ENCODE measurements at regions not wholly inside any gene's neighbourhood (a gene's known extent, or its start where the extent isn't known, plus 50 kb on each side); places are given as distances from the start of the nearest gene placed in this dataset.
A peak's percentile ranks its signal among the peaks of the same experiment; 100 is the strongest.
"Not testable (repeated sequence)": the region's sequence is repeated elsewhere in the genome, so short reads cannot be mapped to it uniquely, and the experiment has no call there.

DNA sequence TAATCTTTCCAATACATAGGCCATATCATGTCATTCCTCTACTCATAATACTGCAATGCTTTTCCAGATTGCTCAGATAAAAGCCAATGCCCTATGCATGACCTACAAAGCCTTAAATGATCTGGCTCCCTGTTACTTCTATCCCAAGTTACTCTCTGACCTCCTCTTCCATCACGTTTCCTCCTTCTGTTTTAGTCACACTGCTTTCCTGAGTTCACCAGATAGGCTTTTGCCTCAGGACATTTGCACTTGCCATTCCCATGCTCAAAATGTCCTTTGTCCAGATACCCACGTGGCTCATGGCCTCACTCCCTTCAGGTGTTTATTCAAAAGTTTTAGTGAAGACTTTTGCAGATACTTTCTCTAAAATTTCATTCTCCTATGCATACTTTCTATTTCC lies 138.7 kb upstream of the PRICKLE1 start:
- DNase-seq (ENCODE audit: low read depth) = no peak

DNA sequence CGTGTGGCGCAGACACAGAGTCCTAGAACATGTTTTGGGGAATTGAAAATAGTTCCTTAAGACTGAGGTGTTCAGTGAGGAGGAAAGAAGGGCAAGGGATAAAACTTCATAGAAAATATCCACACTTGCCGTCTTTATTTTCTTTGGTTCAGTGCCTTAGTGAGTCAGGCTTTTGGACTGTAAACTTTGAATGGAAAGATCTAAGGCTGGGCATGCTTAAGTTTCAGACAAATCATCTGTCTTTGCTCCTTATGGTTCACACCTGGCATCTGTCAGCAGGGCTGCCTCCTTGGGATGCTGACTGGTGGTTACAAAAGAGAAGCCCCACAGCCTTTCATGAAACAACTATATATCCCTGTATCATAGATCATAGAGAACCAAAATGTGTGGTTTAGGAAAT lies 136.3 kb upstream of the PRICKLE1 start:
- DNase-seq (ENCODE audit: low read depth) = no peak

DNA sequence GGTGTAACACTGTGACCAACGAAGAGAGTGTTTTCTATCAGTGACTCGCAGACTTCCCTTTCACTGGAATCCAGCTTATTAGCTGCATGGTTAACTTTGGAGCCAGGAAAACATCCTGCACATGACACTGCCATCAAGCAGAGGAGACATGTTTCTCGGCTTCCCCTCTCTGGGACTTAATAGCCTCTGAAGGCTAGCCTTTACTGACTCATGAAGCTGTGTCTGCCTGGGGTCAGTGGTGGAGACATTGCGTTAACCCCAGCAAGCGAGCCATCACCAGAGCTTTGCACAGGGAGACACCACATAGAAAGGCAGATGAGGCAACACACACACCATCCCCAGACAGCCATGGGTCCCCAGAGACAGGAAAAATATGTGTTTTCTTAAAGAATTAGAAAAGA lies 126.9 kb upstream of the PRICKLE1 start:
- no peak for DNase-seq (ENCODE audit: low read depth)

DNA sequence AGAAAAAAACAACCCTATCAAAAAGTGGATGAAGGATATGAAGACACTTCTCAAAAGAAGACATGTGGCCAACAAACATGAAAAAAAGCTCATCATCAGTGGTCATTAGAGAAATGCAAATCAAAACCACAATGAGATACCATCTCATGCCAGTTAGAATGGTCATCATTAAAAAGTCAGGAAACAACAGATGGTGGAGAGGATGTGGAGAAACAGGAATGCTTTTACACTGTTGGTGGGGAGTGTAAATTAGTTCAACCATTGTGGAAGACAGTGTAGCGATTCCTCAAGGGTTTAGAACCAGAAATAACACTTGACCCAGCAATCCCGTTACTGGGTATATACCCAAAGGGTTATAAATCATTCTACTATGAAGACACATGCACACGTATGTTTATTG lies 124.0 kb upstream of the PRICKLE1 start:
- not testable (repeated sequence) for DNase-seq (ENCODE audit: low read depth)

DNA sequence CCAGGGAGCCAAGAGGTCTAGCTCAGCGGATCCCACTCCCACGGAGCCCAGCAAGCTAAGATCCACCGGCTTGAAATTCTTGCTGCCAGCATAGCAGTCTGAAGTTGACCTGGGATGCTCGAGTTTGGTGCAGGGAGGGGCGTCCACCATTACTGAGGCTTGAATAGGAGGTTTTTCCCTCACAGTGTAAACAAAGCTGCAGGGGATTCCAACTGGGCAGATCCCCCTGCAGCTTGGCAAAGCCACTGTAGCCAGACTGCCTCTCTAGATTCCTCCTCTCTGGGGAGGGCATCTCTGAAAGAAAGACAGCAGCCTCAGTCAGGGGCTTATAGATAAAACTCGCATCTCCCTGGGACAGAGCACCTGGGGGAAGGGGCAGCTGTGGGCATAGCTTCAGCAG lies 118.8 kb upstream of the PRICKLE1 start:
- not testable (repeated sequence) for DNase-seq (ENCODE audit: low read depth)

DNA sequence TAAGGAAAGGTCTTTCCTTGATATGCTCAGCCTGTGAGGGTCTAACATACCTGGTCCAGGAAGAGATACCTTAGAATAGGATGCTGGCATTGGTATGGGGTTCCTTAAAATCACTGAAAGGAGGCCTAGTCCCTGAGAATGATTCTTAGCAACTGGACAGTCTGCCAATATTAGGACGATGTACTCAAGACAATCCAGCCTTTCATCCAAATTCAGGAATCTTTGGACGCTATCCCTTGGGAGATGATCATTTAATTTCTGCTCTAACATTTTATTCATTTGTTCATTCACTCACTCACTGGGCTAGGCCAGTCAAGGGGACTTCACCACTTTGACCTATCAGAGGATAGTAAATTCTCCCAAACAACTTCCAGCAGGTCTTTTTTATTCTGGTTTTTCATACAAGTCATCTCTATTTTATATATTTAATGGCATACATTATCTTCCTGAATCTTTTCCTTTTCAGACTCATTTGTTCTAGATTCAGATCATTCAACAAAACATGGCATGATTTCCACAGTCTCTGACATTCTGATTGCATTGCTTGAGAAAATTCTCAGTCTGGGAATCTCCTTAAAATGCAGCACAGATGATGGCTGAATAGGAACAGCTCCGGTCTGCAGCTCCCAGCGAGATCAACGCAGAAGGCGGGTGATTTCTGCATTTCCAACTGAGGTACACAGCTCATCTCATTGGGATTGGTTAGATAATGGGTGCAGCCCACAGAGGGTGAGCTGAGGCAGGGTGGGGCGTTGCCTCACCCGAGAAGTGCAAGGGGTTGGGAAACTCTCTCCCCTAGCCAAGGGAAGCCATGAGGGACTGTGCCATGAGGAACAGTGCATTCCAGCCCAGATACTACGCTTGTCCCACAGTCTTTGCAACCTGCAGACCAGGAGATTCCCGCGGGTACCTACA lies 118.0 kb upstream of the PRICKLE1 start:
- no peak for DNase-seq (ENCODE audit: low read depth)

DNA sequence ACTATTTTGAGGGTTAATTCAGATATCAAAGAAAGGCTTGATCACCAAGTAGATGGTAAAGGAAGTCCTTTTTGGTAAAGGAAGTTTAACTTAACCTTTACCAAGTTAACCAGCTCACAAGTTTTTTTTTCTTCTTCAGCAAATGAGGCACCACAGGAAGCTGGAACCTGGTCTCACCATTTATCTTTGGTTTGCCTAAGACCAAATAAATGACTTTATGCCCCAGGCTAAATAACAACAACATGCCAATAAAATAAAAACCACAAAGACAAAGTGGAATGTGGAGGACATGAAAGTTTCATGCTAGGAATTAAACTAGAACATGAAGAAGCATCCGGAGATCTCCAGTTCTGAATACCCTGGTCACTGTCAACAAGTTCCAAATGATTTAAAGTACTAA lies 116.8 kb upstream of the PRICKLE1 start:
- no peak for DNase-seq (ENCODE audit: low read depth)

DNA sequence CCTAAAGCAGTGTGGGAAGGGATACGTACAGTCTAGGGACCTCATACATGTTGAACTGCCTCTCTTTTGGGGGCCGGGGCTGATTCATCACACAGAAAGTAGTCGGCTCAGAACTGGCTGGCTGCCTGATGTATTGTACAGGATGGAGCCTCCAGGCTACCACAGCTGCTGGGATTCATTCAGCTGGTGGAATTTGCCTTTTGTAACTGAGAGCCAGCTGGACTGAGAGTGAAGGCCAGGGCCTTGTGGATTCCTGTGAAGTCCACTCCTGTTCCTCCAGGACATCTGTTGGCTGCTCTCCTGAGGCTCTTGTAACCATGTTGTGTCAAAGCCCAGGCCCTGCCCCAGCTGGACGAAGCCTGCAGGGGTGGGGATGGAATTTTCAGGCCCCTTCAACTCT lies 116.3 kb upstream of the PRICKLE1 start:
- no peak for DNase-seq (ENCODE audit: low read depth)

DNA sequence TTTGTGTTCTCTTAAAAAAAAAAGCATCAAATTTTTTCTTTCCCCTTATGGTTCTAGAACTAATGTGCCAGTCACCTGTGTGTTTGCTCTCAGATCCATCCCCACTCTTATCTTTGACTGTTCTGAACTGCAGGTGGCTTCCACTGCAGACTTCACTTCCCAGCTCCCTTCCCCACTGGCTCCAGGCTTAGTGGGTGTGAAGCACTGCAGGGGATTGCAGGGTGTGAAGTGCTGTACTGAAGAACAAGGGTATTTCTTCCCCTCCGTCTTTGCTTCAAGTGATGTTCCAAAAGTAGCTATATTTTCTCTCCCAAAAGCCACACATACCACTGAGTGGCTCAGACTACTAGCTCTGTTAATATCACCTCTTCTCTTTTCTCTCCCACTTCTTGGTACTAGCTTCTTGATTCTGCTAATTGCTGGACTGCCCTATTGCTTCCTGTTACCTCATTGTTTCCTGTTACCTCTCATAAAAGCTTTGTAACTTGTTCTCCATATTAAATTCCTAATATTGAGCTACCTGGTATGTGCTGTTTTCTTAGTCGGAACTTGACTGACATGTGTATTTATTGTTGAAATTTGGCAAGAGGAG lies 115.4 kb upstream of the PRICKLE1 start:
- no peak for DNase-seq (ENCODE audit: low read depth)

DNA sequence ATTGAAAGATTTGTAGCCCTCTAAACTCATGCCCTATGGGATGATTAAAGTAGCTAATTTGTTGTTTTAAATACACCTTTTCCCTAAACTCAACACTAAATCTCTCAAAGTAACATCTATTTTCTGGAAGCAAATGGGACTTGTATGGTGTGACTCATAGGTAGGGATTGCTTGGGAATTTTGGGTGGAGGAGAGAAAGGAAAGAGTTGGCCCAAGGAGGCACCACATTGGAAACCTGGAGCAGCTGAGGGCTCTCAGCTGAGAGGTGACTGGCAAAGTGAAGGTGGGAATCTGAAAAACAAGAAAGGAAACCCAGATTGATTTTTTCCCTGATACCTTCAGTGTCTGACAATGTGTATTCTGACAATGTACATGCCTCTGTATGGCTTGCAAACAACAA lies 114.8 kb upstream of the PRICKLE1 start:
- DNase-seq (ENCODE audit: low read depth) = no peak

DNA sequence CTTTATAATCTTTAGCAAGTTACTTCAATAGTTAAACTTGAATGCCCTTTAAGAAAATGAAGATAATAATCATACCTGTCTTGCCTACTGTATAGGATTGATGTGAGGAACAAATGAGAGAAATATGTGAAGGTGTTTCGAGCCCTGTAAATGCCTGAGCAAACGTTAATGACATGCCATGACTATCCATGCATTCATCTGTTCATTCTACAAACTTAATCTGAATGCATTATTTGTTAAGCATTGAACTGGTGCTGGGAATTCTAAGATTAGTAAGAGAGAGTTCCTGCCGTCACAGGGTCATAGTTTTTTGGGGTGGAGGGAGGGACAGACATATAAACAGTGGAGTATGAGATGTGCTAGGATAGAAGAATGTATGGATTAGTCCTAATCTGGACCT lies 111.5 kb upstream of the PRICKLE1 start:
- no peak for DNase-seq (ENCODE audit: low read depth)

DNA sequence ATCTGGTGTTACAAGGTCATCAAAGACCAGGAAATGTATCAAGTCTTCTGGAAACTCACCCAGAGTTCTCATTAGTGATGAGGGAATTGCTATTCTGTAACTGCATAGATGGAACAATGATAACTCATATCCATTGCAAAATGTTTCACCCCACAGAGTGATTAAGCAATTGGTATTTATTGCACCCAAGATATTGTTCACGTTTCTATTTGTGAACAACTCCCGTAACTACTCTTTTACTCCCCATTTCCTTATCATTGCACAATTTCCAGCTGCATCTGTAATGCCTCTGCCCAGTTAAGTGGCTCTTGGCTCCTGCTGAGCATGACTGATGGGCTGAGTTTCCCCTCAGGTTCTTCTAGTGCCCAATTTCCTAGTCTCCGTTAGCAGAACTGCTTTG lies 108.7 kb upstream of the PRICKLE1 start:
- peak; percentile 68 for DNase-seq (ENCODE audit: low read depth)

DNA sequence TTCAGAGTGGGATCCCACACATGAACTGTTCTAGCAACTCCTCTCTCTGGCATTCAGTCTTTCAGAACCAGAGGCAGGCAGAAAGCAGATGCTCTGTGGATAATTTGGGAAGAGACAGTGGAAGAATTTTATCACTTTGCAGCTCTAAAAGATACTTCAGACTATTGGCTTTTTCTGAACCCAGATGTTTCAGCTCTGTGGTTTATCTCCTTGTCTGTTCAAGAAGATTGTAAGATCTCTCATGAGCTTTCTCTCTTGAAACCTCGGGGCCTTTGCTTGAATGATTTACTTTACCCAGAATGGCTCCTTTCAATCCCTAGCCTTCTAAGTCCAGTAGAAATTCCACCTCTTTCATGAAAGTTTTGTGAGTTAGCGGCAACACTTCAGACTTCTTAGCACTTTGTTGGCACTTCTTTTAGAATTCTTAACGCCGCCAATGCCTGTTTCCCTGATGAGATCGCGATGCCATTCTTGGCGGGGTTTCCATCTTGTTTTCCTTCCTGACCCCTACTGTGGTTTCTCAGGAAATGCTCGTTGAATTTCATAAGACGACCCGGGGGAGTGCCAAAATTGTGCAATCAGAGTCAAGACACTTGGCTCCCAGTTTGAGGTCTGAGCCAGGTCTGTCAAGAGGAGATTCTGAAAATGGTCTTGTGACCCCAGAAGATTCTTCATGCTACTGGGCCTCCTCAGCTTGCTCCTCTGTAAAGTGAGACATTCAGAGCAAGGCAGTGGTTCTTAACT lies 107.0 kb upstream of the PRICKLE1 start:
- no peak for DNase-seq (ENCODE audit: low read depth)

DNA sequence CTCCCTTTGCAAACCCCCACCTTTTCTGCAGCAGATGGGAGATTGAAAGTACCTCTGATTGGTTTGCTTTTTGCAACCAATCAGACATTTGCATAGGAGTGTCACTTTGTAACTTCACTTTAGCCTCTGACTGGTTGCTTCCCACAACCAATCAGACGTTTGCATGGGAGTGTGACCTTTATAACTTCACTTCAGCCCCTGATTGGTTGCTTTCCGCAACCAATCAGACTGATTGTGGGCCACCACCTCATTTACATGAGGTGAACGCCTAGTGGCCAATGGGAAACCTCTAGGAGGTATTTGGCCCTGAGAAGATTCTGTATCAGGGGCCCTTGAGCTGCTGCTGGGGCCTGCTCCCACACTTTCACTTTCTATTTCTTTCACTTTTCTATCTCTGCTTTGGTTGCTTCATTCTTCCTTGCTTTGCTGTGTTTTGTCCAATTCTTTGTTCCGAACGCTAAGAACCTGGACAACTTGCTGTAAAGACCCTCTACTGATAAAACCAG lies 106.0 kb upstream of the PRICKLE1 start:
- DNase-seq (ENCODE audit: low read depth) = no peak

DNA sequence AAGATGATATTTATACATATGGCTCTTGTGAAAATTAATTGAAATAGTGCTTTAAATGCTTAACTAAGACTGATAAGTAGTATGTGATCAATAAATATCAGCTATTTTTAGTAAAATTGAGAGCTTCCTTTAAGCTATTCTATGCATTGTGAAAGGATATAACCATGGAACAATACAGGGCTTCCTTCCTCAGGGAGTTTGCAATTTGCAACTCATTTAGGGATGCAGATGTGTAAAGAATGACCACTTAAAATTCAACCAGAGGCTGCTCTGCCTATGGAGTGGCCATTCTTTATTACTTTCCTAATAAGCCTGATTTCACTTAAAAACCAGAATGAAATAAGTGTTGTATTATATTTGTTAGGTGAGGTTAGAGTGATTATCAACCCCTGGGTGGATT lies 103.2 kb upstream of the PRICKLE1 start:
- no peak for DNase-seq (ENCODE audit: low read depth)

DNA sequence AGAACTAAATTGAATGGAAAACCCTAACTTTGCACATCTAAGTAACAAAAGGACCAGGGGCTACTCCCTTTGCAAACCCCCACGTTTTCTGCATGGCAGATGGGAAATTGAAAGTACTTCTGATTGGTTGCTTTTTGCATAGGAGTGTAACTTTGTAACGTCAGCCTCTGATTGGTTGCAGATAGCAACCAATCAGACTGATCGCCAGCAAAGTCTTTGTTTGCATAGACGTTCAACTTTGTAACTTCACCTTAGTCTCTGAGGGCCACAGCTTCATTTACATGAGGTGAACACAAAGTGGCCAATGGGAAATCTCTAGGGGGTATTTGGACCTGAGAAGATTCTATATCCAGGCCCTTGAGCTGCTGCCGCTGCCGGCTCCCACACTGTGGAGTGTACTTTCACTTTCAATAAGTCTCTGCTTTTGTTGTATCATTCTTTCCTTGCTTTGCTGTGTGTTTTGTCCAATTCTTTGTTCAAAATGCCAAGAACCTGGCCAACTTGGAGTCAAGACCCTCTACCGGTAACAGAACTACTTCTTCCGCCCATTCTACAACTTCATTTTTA lies 102.5 kb upstream of the PRICKLE1 start:
- DNase-seq (ENCODE audit: low read depth) = no peak

DNA sequence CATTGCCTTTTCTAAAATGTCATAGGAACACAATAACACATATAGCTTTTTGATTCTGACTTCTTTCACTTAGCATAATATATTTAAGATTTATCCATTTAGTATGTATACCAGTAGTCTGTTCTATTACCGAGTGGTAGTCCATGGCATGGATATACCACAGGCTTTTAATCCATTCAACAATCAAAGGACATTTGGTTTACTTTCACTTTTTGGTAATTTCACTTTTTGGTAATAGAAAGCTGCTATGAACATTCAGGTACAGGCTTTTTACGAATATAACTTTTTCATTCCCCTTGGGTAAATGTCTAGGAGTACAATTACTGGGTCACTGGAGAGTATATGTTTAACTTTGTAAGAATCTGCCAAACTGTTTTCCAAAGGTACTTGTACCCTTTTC lies 100.7 kb upstream of the PRICKLE1 start:
- no peak for DNase-seq (ENCODE audit: low read depth)

DNA sequence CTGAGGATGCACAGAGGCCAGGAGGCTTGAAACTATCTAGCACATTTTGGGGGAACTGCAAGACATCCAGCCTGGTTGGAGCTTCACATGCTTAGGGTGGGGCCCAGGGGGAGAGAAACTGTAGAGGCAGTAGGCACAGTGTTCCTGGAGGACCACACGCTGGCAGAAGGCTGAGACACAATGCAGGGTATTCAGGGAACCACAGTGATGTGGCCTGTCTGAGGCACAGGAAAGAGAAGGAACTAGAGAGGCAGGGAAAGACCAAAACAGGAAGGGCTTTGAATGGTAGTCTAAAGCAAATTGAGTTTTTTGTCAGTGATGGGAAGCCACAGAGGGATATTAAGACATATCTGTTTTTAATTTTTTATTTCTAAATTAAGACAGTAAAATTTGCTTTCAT lies 100.2 kb upstream of the PRICKLE1 start:
- no peak for DNase-seq (ENCODE audit: low read depth)

DNA sequence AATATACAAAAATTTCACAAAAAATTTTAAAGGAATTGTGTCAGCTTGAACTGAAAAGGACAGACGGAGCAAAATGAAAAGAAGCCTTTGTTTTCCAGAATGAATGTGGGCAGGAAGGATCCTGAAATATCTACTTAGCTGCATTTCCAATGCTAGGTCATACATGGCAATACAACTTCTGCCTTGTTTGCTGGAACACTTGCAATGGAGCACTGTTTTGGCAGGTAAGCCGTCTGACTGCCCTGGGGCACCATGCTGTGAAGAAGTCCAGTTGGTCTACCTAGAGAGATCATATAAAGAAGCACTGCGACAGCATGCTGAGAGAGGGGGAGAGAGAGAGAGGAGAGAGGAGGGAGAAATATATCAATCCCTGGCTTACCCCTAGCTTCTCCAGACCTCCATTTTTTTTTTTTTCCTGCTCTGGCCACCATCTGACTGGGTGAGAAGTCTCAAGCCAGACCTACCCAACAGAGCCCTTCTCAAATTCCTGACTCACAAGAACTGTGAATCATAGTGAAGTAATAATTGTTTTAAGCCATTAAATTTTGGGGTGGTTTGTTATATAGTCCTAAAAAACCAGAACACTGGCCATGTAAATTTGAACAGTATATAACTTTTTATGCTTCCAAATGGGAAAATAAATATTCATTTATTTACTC lies 97.1 kb upstream of the PRICKLE1 start:
- no peak for DNase-seq (ENCODE audit: low read depth)

DNA sequence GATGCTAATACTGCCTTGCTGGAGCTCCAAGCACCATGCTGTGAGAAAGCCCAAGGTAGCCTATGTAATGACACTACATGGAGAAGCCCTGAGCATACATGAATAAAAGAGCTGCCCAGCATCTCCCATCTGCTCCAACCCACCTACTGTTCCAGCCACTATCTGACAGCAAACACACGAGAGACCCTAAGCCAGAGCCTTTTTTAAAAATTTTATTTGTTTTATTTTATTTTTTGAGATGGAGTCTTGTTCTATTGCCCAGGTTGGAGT lies 95.2 kb upstream of the PRICKLE1 start:
- no peak for DNase-seq (ENCODE audit: low read depth)

DNA sequence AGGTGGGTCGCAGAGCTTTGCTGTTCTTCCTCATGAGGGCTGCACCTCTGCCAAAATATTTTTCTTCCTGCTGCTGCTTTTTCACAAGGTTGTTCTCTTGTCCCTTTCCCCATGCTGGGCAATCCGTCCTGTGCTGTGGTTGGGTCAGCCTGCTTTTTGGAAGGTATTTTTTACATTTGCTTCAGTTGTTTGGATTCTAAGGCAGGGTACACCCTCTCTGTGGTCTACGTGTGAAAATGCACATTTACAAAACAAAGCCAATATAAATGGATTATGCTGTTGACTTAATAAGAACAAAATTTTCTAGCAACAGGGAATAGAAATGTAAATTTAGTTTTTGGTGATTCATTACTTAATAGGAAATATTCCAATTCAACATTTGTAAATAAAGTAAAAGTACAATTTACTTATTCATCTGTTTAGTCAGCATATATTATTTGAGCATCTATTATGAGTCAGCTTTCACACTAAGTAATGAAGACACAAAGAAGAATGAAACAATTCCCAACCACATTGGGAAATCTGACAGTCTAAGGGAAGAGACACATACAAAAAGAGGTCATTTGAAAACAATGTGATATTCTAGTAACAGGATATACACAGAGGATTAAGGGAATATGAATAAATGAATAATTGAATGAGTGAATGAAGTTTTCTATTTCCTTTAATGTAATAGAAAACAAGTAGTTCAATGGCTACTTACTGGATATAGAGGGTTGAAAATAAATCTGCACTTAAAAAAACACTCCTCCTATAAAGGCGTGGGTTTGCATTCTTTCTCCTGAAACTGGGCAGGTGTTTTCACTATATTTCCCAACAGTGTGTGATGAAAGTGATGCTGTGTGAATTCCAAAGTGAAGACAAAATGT lies 94.6 kb upstream of the PRICKLE1 start:
- DNase-seq (ENCODE audit: low read depth) = no peak

All from GM04503 (cell line).